ENCODE measurements at regions not wholly inside any gene's neighbourhood (a gene's known extent, or its start where the extent isn't known, plus 50 kb on each side); places are given as distances from the start of the nearest gene placed in this dataset.

GRCh38 chr6:77561768-77562314 is 91.0 kb upstream of the MEI4 start:
- ChIA-PET POLR2A (no interaction called here), CTCF (interaction anchor here (1.4 kb wide), 1 partner anchor 37 kb away, joined by 3 read pairs; no protein-coding TSS in a partner anchor)
- TF ChIP-seq CTCF (IDR thresholded peaks at IDR 0.05; ENCODE audit: control extremely low read depth, extremely low read depth, low read depth, missing control alignments) = no peak
- no peak for DNase-seq (ENCODE audit: extremely low spot score)

- no peak for DNase-seq (ENCODE audit: extremely low spot score)
- no peak for TF ChIP-seq CTCF (IDR thresholded peaks at IDR 0.05; ENCODE audit: control extremely low read depth, extremely low read depth, low read depth, missing control alignments)
- POLR2A ChIA-PET = no interaction called here
- CTCF ChIA-PET = interaction anchor here (1.5 kb wide), 1 partner anchor 54 kb away, joined by 3 read pairs; no protein-coding TSS in a partner anchor
Observed at GRCh38 chr6:77565370-77565769, 87.5 kb upstream of the MEI4 start.

GRCh38 chr6:77566235-77566634 is 86.6 kb upstream of the MEI4 start:
- no peak for DNase-seq (ENCODE audit: extremely low spot score)
- TF ChIP-seq CTCF (IDR thresholded peaks at IDR 0.05; ENCODE audit: control extremely low read depth, extremely low read depth, low read depth, missing control alignments) = no peak
- ChIA-PET POLR2A (no interaction called here), CTCF (interaction anchor here (1.5 kb wide), 1 partner anchor 53 kb away, joined by 3 read pairs; no protein-coding TSS in a partner anchor)

- DNase-seq (ENCODE audit: extremely low spot score) = no peak
- ChIA-PET POLR2A (no interaction called here), CTCF (interaction anchor here (1.2 kb wide), 1 partner anchor 10 kb away, joined by 3 read pairs; no protein-coding TSS in a partner anchor)
- TF ChIP-seq CTCF (IDR thresholded peaks at IDR 0.05; ENCODE audit: control extremely low read depth, extremely low read depth, low read depth, missing control alignments) = no peak
Observed at GRCh38 chr6:77568570-77568969, 84.3 kb upstream of the MEI4 start.

GRCh38 chr6:77573843-77574242 is 79.0 kb upstream of the MEI4 start:
- ChIA-PET POLR2A (no interaction called here), CTCF (interaction anchor here (1.3 to 2.0 kb wide), 2 partner anchors 11 to 15 kb away, joined by 3 to 5 read pairs; no protein-coding TSS in a partner anchor)
- DNase-seq (ENCODE audit: extremely low spot score) = no peak
- no peak for TF ChIP-seq CTCF (IDR thresholded peaks at IDR 0.05; ENCODE audit: control extremely low read depth, extremely low read depth, low read depth, missing control alignments)

GRCh38 chr6:77587963-77588362 is 64.9 kb upstream of the MEI4 start:
- ChIA-PET CTCF (no interaction called here), POLR2A (no interaction called here)
- no peak for DNase-seq (ENCODE audit: extremely low spot score)
- no peak for TF ChIP-seq CTCF (IDR thresholded peaks at IDR 0.05; ENCODE audit: control extremely low read depth, extremely low read depth, low read depth, missing control alignments)

All from GM10248 (cell line).